ENCODE measurements at regions not wholly inside any gene's neighbourhood (a gene's known extent, or its start where the extent isn't known, plus 50 kb on each side); places are given as distances from the start of the nearest gene placed in this dataset.

- in situ Hi-C loops (cut with MboI) (no loop called here), intact Hi-C loops (cut with micrococcal nuclease; ENCODE audit: unreplicated experiment) (no loop called here)
- WGBS (ENCODE audit: insufficient coverage, insufficient replicate concordance, low lambda C conversion rate, missing lambda C conversion rate), result 57% methylated on average over 21 of the region's 21 CpGs
- ChIA-PET POLR2A (no interaction called here), CTCF (no interaction called here), RAD21 (ENCODE audit: unreplicated experiment) (no interaction called here), SMC1A (ENCODE audit: uncharacterized antibody, unreplicated experiment) (no interaction called here)
- H3K4me1 ChIP-seq (ENCODE audit: control insufficient read depth, insufficient read depth, low read length), result no peaks in the 10 kb centered on the region
- H3K36me3 ChIP-seq (ENCODE audit: control insufficient read depth in 2 of 2, insufficient read depth in 2 of 2, low read length in 1 of 2), result no peaks in the 10 kb centered on the region
- no peak overlapping the region for H3K27ac ChIP-seq (ENCODE audit: control insufficient read depth, insufficient read depth)
- no peaks in the 10 kb centered on the region for H3K79me2 ChIP-seq (ENCODE audit: control insufficient read depth, insufficient read depth, low read length)
- no peak for FAIRE-seq
- no peak overlapping the region for H2AFZ ChIP-seq (ENCODE audit: control insufficient read depth, low read depth, low read length)
- H3K9ac ChIP-seq (ENCODE audit: control insufficient read depth, insufficient read depth, low read length), result no peak overlapping the region
- no TSS peak for BruUV-seq (replicated peaks)
- DNase-seq (ENCODE audit: low read depth, low spot score), result no peak
- H3K9me3 ChIP-seq (replicated peaks; ENCODE audit: control insufficient read depth, insufficient read depth, low read length), result no peaks in the 10 kb centered on the region; the same call in 2 of the 3 replicates
- H3K27me3 ChIP-seq (replicated peaks in 1 of 2; ENCODE audit: control insufficient read depth in 2 of 2, insufficient read depth in 2 of 2, low read length in 1 of 2), result no peaks in the 10 kb centered on the region
- TF ChIP-seq BCL3 (IDR thresholded peaks at IDR 0.05; ENCODE audit: borderline replicate concordance, insufficient read depth, low read depth, low read length, poor library complexity, severe bottlenecking) (no peak), ZNF274 (IDR thresholded peaks at IDR 0.05; ENCODE audit: insufficient read depth, insufficient read length) (no peak), BACH1 (IDR thresholded peaks at IDR 0.05; ENCODE audit: borderline replicate concordance) (no peak), CHD1 (IDR thresholded peaks at IDR 0.05; ENCODE audit: low read depth, low read length) (no peak), CBX5 (IDR thresholded peaks at IDR 0.05; ENCODE audit: low read depth) (no peak), DPF2 (IDR thresholded peaks at IDR 0.05) (no peak), SIN3A (IDR thresholded peaks at IDR 0.05; ENCODE audit: low read depth, low read length) (no peak), ZNF207 (IDR thresholded peaks at IDR 0.05; ENCODE audit: borderline replicate concordance) (no peak), IKZF1 (conservative IDR thresholded peaks at IDR 0.05) (no peak), HSF1 (IDR thresholded peaks at IDR 0.05; ENCODE audit: low read depth, low read length) (no peak), MTA3 (IDR thresholded peaks at IDR 0.05; ENCODE audit: borderline replicate concordance, low read length) (no peak), ETV6 (conservative IDR thresholded peaks at IDR 0.05 in 1 of 2, IDR thresholded peaks at IDR 0.05 in 1 of 2; ENCODE audit: borderline replicate concordance in 1 of 2, low read depth in 1 of 2) (no peak), ZNF592 (IDR thresholded peaks at IDR 0.05) (no peak), SMAD1 (IDR thresholded peaks at IDR 0.05; ENCODE audit: low read depth, partially characterized antibody) (no peak), ZNF384 (IDR thresholded peaks at IDR 0.05; ENCODE audit: borderline replicate concordance, low read depth, low read length) (no peak), MAX (IDR thresholded peaks at IDR 0.05; ENCODE audit: low read depth, low read length) (no peak), MEF2B (IDR thresholded peaks at IDR 0.05; ENCODE audit: partially characterized antibody, poor library complexity, severe bottlenecking) (no peak), BCL11A (IDR thresholded peaks at IDR 0.05; ENCODE audit: low read depth, low read length) (no peak)
- H3K4me3 ChIP-seq, result no peak overlapping the region
- H3K4me2 ChIP-seq (ENCODE audit: control insufficient read depth, insufficient read depth), result no peak overlapping the region
- H4K20me1 ChIP-seq (ENCODE audit: control insufficient read depth, insufficient read depth), result no peaks in the 10 kb centered on the region
- no peak for ATAC-seq
Measured at GRCh38 chr20:29306390-29307072, 1950.9 kb upstream of the DEFB115 start.

All from GM12878 (cell line).